GM18951 (cell line): ENCODE measurements at regions not wholly inside any gene's neighbourhood (a gene's known extent, or its start where the extent isn't known, plus 50 kb on each side); places are given as distances from the start of the nearest gene placed in this dataset.

Experiments used
- POLR2A ChIP-seq: IDR thresholded peaks from 4 replicates; pipeline ENCODE4 v1.6.1; 2011; ENCODE audit warnings: mild to moderate bottlenecking; ENCODE audit not compliant: insufficient read length, insufficient read depth; ENCODE audit errors: extremely low read depth
- in situ Hi-C: fragments of 300-500 bp; cut with MboI; formaldehyde crosslinking; loops from one replicate; pipeline ENCODE4 v1.12.0; 2022; ENCODE audit warnings: low sequenced_read_pairs, mixed read lengths, inconsistent platforms; ENCODE audit not compliant: unreplicated experiment

- in situ Hi-C loops, result no loop called here
- no peak for TF ChIP-seq POLR2A
These were observed 187.2 kb downstream of the MEX3B start for GRCh38 chr15:81858586-81858985.

GRCh38 chr15:81858136-81858535, 187.7 kb downstream of the MEX3B start:
- in situ Hi-C loops, result no loop called here
- TF ChIP-seq POLR2A, result no peak

- in situ Hi-C loops, result no loop called here
- TF ChIP-seq POLR2A, result no peak
These were observed 189.2 kb downstream of the MEX3B start for GRCh38 chr15:81856634-81857026.

GRCh38 chr15:81856001-81856633, 189.7 kb downstream of the MEX3B start:
- TF ChIP-seq POLR2A, result no peak
- in situ Hi-C loops, result no loop called here

- no peak for TF ChIP-seq POLR2A
- in situ Hi-C loops, result no loop called here
These were observed 192.6 kb downstream of the MEX3B start for GRCh38 chr15:81853150-81853748.

GRCh38 chr15:81852411-81853149, 193.2 kb downstream of the MEX3B start:
- TF ChIP-seq POLR2A, result no peak

GRCh38 chr15:81851757-81852156, 194.1 kb downstream of the MEX3B start:
- in situ Hi-C loops, result no loop called here
- TF ChIP-seq POLR2A, result no peak

More at GRCh38 chr15:81852411-81853149, 193.2 kb downstream of the MEX3B start:
- in situ Hi-C loops, result no loop called here

- TF ChIP-seq POLR2A, result no peak
- in situ Hi-C loops, result no loop called here
These were observed 194.5 kb downstream of the MEX3B start for GRCh38 chr15:81851325-81851724.

- TF ChIP-seq POLR2A, result no peak
- in situ Hi-C loops, result no loop called here
These were observed 196.5 kb downstream of the MEX3B start for GRCh38 chr15:81849289-81849688.

GRCh38 chr15:81848701-81849100, 197.1 kb downstream of the MEX3B start:
- no peak for TF ChIP-seq POLR2A
- in situ Hi-C loops, result no loop called here

- in situ Hi-C loops, result no loop called here
- no peak for TF ChIP-seq POLR2A
These were observed 201.9 kb downstream of the MEX3B start for GRCh38 chr15:81843757-81844407.

- no peak for TF ChIP-seq POLR2A
- in situ Hi-C loops, result no loop called here
These were observed 202.6 kb downstream of the MEX3B start for GRCh38 chr15:81843226-81843625.

- in situ Hi-C loops, result no loop called here
- no peak for TF ChIP-seq POLR2A
These were observed 206.4 kb downstream of the MEX3B start for GRCh38 chr15:81839387-81839786.
